Loucy (cell line): ENCODE measurements at regions not wholly inside any gene's neighbourhood (a gene's known extent, or its start where the extent isn't known, plus 50 kb on each side); places are given as distances from the start of the nearest gene placed in this dataset.

Experiments
- CTCF ChIP-seq: fragments of 200-600 bp; sonication (generic); conservative IDR thresholded peaks from 2 replicates; pipeline ENCODE4 v1.5.1; 2014; ENCODE audit warnings: mild to moderate bottlenecking, antibody characterized with exemption, low read length
- EZH2phosphoT487 ChIP-seq: fragments of 200-600 bp; IDR thresholded peaks from 2 replicates; pipeline ENCODE4 v1.6.1; 2018; ENCODE audit warnings: antibody characterized with exemption, mild to moderate bottlenecking, moderate library complexity, borderline replicate concordance

GRCh38 chr16:82329504-82330192 is 159.6 kb upstream of the MPHOSPH6 start:
- no peak for TF ChIP-seq CTCF
- no peak for TF ChIP-seq EZH2phosphoT487
